GM12865 (cell line): ENCODE measurements at regions not wholly inside any gene's neighbourhood (a gene's known extent, or its start where the extent isn't known, plus 50 kb on each side); places are given as distances from the start of the nearest gene placed in this dataset.

ENCODE experiments used
- DNase-seq: peaks from one replicate; pipeline ENCODE4 v3.0.0; 2010; ENCODE audit warnings: low read depth
- H3K4me3 ChIP-seq: 2 replicates; pipeline ENCODE4 v1.5.1; 2011; ENCODE audit warnings: mild to moderate bottlenecking, low read depth, low read length, control low read depth
- CTCF ChIP-seq: IDR thresholded peaks from 2 replicates; pipeline ENCODE4 v1.5.1; 2011; ENCODE audit warnings: low read length, control low read depth, low read depth, inconsistent platforms; ENCODE audit not compliant: insufficient read depth; ENCODE audit errors: missing control alignments

DNA sequence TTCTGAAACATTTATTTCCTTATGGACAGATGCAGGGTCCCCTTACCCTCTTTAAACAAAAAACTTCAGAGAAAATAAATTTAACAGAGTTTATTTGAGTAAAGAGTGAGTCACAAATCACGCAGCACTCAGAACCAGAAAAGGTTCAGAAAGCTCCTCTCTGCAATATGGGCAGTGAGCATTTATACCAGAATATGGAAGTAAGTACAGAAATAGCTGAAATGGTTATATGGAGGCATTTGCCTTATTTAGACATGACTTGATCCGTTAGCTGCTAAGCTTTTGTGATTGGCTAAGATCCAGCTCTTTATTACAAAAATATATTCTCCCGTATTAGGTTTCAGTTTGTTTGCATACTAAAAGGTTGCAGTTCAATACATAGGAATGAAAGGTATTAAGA lies 1554.1 kb downstream of the EFNA5 start:
- no peak overlapping the region for H3K4me3 ChIP-seq
- TF ChIP-seq CTCF, result no peak
- no peak for DNase-seq

GRCh38 chr5:106113922-106114321 lies 1556.8 kb downstream of the EFNA5 start:
- H3K4me3 ChIP-seq, result no peak overlapping the region
- TF ChIP-seq CTCF, result no peak
- no peak for DNase-seq

GRCh38 chr5:106106384-106106783 lies 1564.4 kb downstream of the EFNA5 start:
- no peak for DNase-seq
- no peak for TF ChIP-seq CTCF
- no peak overlapping the region; the same call in 1 of the 2 replicates for H3K4me3 ChIP-seq

GRCh38 chr5:106097340-106097739 lies 1573.4 kb downstream of the EFNA5 start:
- H3K4me3 ChIP-seq, result no peak overlapping the region

DNA sequence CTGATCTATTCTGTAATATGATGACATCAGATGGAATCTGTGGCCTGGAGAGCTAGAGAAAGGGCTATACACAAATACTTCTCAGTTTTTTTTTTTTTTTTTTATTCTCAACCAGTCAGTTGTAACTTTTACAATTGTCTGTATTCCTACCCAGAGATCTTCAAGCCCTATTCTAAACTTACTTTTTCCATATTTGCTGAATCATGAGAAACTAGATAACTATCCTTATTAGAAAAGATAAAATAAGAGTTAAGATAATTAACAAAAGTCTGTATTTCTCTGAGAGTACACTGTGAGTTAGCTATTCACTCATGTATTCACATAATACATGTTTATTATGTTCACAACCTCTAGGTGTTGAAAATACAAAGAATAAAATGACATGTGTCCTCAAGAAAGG lies 1575.9 kb downstream of the EFNA5 start:
- no peak for TF ChIP-seq CTCF
- no peak overlapping the region for H3K4me3 ChIP-seq
- no peak for DNase-seq

More at GRCh38 chr5:106097340-106097739, 1573.4 kb downstream of the EFNA5 start:
- no peak for DNase-seq
- TF ChIP-seq CTCF, result no peak

GRCh38 chr5:106094204-106094607 lies 1576.5 kb downstream of the EFNA5 start:
- H3K4me3 ChIP-seq, result no peak overlapping the region
- TF ChIP-seq CTCF, result no peak
- peak; percentile 40 for DNase-seq

GRCh38 chr5:106093134-106093533 lies 1577.6 kb downstream of the EFNA5 start:
- no peak for TF ChIP-seq CTCF
- no peak for DNase-seq
- no peak overlapping the region for H3K4me3 ChIP-seq
